ENCODE measurements at regions not wholly inside any gene's neighbourhood (a gene's known extent, or its start where the extent isn't known, plus 50 kb on each side); places are given as distances from the start of the nearest gene placed in this dataset.
A peak's percentile ranks its signal among the peaks of the same experiment; 100 is the strongest.

- peak in 1 of 3 experiments; percentile 2 for DNase-seq (ENCODE audit: low read depth in 3 of 3)
Observed at GRCh38 chr3:109532257-109533216, 195.2 kb upstream of the DPPA4 start.

- no peak for DNase-seq (ENCODE audit: low read depth in 3 of 3)
Observed at GRCh38 chr3:109545746-109546145, 208.4 kb upstream of the DPPA4 start.

- DNase-seq (ENCODE audit: low read depth in 3 of 3): no peak
Observed at GRCh38 chr3:109548192-109548938, 211.0 kb upstream of the DPPA4 start.

GRCh38 chr3:109553591-109554371 lies 216.4 kb upstream of the DPPA4 start:
- no peak for DNase-seq (ENCODE audit: low read depth in 3 of 3)

- no peak for DNase-seq (ENCODE audit: low read depth in 3 of 3)
Observed at GRCh38 chr3:109559389-109559788, 222.0 kb upstream of the DPPA4 start.

- peak in 1 of 3 experiments; percentile 12 for DNase-seq (ENCODE audit: low read depth in 3 of 3)
Observed at GRCh38 chr3:109563149-109563548, 225.8 kb upstream of the DPPA4 start.

- no peak for DNase-seq (ENCODE audit: low read depth in 3 of 3)
Observed at GRCh38 chr3:109569135-109569846, 231.9 kb upstream of the DPPA4 start.

GRCh38 chr3:109570408-109570807 lies 233.1 kb upstream of the DPPA4 start:
- DNase-seq (ENCODE audit: low read depth in 3 of 3): no peak

- DNase-seq (ENCODE audit: low read depth in 3 of 3): no peak
Observed at GRCh38 chr3:109572301-109572700, 235.0 kb upstream of the DPPA4 start.

- no peak for DNase-seq (ENCODE audit: low read depth in 3 of 3)
Observed at GRCh38 chr3:109596991-109597390, 259.6 kb upstream of the DPPA4 start.

GRCh38 chr3:109597444-109597843 lies 260.1 kb upstream of the DPPA4 start:
- no peak for DNase-seq (ENCODE audit: low read depth in 3 of 3)

GRCh38 chr3:109607897-109608296 lies 270.6 kb upstream of the DPPA4 start:
- DNase-seq (ENCODE audit: low read depth in 3 of 3): no peak

- no peak for DNase-seq (ENCODE audit: low read depth in 3 of 3)
Observed at GRCh38 chr3:109608574-109608973, 271.2 kb upstream of the DPPA4 start.

- DNase-seq (ENCODE audit: low read depth in 3 of 3): no peak
Observed at GRCh38 chr3:109618766-109619378, 281.5 kb upstream of the DPPA4 start.

GRCh38 chr3:109631897-109632296 lies 294.6 kb upstream of the DPPA4 start:
- DNase-seq (ENCODE audit: low read depth in 3 of 3): no peak

GRCh38 chr3:109640146-109640652 lies 302.9 kb upstream of the DPPA4 start:
- DNase-seq (ENCODE audit: low read depth in 3 of 3): no peak

GRCh38 chr3:109642025-109642424 lies 304.7 kb upstream of the DPPA4 start:
- no peak for DNase-seq (ENCODE audit: low read depth in 3 of 3)

- DNase-seq (ENCODE audit: low read depth in 3 of 3): no peak
Observed at GRCh38 chr3:109643590-109643989, 306.2 kb upstream of the DPPA4 start.

- no peak for DNase-seq (ENCODE audit: low read depth in 3 of 3)
Observed at GRCh38 chr3:109644332-109644731, 307.0 kb upstream of the DPPA4 start.

- DNase-seq (ENCODE audit: low read depth in 3 of 3): no peak
Observed at GRCh38 chr3:109644746-109645145, 307.4 kb upstream of the DPPA4 start.

- DNase-seq (ENCODE audit: low read depth in 3 of 3): no peak
Observed at GRCh38 chr3:109648027-109648426, 310.7 kb upstream of the DPPA4 start.
